SIG-M5 treated with dmso at 0.1 percent for 504 hours (cell line): ENCODE measurements at regions not wholly inside any gene's neighbourhood (a gene's known extent, or its start where the extent isn't known, plus 50 kb on each side); places are given as distances from the start of the nearest gene placed in this dataset.
A peak's percentile ranks its signal among the peaks of the same experiment; 100 is the strongest.

ENCODE experiments used
- DNase-seq: peaks from one replicate; lab custom pipeline; 2025; ENCODE audit not compliant: unreplicated experiment; lab: John Stamatoyannopoulos, UW

GRCh38 chr6:163965426-163966348 is 551.2 kb downstream of the QKI start:
- DNase-seq = no peak

GRCh38 chr6:163964789-163965188 is 550.3 kb downstream of the QKI start:
- no peak for DNase-seq

- no peak for DNase-seq
Observed at GRCh38 chr6:163963205-163964120, 548.9 kb downstream of the QKI start.

- no peak for DNase-seq
Observed at GRCh38 chr6:163962627-163963117, 548.2 kb downstream of the QKI start.

- no peak for DNase-seq
Observed at GRCh38 chr6:163960128-163960527, 545.6 kb downstream of the QKI start.

GRCh38 chr6:163958646-163959045 is 544.1 kb downstream of the QKI start:
- DNase-seq = no peak

GRCh38 chr6:163956571-163957407 is 542.3 kb downstream of the QKI start:
- peak; percentile 78 for DNase-seq

- DNase-seq = no peak
Observed at GRCh38 chr6:163955756-163956155, 541.2 kb downstream of the QKI start.

- DNase-seq = no peak
Observed at GRCh38 chr6:163955096-163955495, 540.6 kb downstream of the QKI start.

GRCh38 chr6:163954088-163954775 is 539.7 kb downstream of the QKI start:
- DNase-seq = no peak

GRCh38 chr6:163952005-163952404 is 537.5 kb downstream of the QKI start:
- DNase-seq = no peak

GRCh38 chr6:163951326-163951725 is 536.8 kb downstream of the QKI start:
- DNase-seq = no peak

GRCh38 chr6:163950159-163950558 is 535.6 kb downstream of the QKI start:
- DNase-seq = no peak

- DNase-seq = no peak
Observed at GRCh38 chr6:163949431-163949830, 534.9 kb downstream of the QKI start.

GRCh38 chr6:163948250-163948649 is 533.7 kb downstream of the QKI start:
- no peak for DNase-seq

- DNase-seq = no peak
Observed at GRCh38 chr6:163947276-163947675, 532.8 kb downstream of the QKI start.

GRCh38 chr6:163946437-163946836 is 531.9 kb downstream of the QKI start:
- DNase-seq = no peak

GRCh38 chr6:163945808-163946207 is 531.3 kb downstream of the QKI start:
- peak; percentile 5 for DNase-seq

- DNase-seq = no peak
Observed at GRCh38 chr6:163944897-163945296, 530.4 kb downstream of the QKI start.
